GM04504 (cell line): ENCODE measurements at regions not wholly inside any gene's neighbourhood (a gene's known extent, or its start where the extent isn't known, plus 50 kb on each side); places are given as distances from the start of the nearest gene placed in this dataset.

Experiments
- DNase-seq: peaks from one replicate; pipeline ENCODE4 v3.0.0-alpha.2; 2012; ENCODE audit warnings: low read depth

GRCh38 chrX:22325096-22325495 is 52.4 kb downstream of the CBLL2 start:
- DNase-seq: no peak

DNA sequence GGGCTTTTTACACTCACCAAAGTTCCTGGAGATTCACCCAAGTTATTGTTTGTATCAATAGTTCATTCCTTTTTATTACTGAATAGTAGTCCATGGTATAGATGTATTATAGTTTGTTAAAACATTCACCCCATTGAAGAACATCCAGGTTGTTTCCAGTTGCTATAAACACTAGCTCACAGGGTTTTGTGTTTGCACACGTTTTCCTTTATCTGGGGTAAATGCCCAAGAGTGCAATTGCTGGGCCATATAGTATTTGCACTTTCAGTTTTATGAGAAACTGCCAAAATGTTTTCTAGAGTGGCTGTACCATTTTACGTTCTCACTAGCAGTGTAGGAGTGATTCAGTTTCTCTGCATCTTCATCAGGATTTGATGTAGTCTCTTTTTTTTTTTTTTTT is 57.1 kb downstream of the CBLL2 start:
- no peak for DNase-seq

- DNase-seq: no peak
Observed at GRCh38 chrX:22338740-22339139, 66.0 kb downstream of the CBLL2 start.

GRCh38 chrX:22339459-22339858 is 66.7 kb downstream of the CBLL2 start:
- no peak for DNase-seq

- no peak for DNase-seq
Observed at GRCh38 chrX:22340022-22340616, 67.4 kb downstream of the CBLL2 start.

DNA sequence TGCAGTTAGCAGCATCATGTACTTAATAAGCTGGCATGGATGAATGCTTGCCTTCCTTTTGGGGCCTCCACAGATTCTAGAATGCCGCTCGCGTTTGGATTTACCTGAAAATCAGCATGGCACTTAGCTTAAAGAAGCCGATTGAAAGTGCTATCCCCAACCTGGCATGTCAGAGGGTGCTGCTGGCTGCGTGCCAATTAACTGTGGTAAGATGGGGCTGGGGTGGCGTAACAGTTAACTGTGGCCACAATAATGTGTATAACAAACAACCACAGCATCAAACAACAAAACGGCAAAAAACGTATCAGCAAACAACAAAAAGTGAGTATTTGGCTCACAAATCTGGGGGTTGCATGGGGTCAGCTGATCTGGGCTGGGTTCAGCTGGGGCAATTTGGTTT is 70.5 kb downstream of the CBLL2 start:
- no peak for DNase-seq

GRCh38 chrX:22345884-22346283 is 73.2 kb downstream of the CBLL2 start:
- no peak for DNase-seq

DNA sequence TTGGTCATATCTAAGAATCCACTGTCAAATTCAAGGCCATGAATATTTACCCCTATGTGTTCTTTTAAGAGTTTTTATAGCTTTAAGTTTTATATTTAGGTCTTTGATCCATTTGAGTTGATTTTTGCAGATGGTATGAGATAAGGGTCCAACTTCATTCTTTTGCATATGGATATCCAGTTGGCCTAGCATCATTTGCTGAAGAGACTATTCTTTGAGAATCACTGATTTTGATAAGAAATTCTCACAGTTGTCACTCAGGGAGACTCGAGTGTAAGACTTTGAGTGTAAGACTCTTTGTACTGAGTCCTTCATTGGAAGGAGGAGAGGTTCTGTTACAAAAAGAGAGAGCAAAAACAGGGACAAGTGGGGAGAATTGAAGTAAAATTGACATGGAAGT is 74.8 kb downstream of the CBLL2 start:
- no peak for DNase-seq

- DNase-seq: no peak
Observed at GRCh38 chrX:22349116-22349515, 76.4 kb downstream of the CBLL2 start.

DNA sequence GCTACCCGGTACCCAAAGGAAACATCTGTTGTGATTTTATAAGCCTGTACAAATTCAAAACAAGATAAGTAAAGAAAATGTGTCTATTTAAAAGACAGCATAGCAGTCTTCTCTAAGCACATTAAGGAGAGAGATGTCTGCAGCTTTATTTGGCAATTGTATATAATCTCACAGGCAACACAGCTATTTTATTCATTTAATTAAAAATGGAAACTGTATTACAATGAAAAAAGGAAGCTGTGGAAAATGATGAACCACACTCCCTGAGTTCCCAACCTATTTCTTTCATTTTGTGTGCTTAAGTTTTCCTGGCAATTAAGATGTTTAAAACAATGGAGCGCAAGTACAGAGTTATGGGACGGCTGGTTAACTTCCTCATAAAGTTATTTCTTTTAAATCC is 78.4 kb downstream of the CBLL2 start:
- DNase-seq: no peak

GRCh38 chrX:22351966-22352365 is 79.3 kb downstream of the CBLL2 start:
- no peak for DNase-seq

GRCh38 chrX:22357621-22358020 is 84.9 kb downstream of the CBLL2 start:
- no peak for DNase-seq

GRCh38 chrX:22360129-22360528 is 87.4 kb downstream of the CBLL2 start:
- no peak for DNase-seq

DNA sequence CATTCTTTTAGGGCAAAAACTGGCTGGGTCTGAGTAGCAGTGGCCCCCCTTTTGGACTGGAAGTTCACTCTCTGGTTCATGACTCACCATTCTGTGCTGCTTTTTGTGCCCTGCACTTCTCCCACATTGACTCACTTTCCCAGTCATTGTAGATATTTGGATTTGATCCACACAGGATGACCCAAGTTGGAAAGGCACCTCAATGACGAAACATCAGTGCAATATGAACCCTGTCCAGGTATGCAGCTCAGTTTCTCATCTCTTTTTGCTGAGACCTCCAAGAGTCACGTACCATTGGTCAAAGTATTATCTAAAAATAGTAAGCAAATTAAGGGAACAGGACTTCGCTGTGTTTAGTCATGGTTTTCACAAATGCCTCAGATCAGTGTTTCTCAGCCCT is 92.7 kb downstream of the CBLL2 start:
- DNase-seq: peak; percentile 24

DNA sequence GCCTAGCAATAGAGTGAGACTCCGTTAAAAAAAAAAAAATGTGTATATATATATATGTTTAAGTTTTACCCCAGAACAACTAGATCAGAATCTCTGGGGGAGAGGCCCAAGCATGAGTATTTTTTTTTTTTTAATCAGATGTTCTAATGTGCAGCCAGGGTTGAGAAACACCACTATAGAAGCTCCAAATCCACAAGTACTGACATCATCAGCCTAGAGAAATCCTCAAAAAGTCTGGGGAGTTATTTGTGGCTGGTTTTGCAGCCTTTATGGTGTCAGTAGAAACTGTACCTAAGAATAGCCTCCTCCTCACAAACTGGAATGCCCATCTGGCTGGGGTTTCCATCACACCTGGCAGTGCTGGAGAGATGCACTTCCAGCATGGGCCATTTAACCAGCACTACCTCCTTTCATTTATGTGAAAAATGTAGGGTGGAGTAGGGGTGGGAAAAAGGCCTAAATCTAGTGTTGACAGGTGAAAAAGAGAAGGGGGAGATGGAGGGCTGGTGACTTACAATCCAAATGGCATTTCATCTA is 93.5 kb downstream of the CBLL2 start:
- no peak for DNase-seq

DNA sequence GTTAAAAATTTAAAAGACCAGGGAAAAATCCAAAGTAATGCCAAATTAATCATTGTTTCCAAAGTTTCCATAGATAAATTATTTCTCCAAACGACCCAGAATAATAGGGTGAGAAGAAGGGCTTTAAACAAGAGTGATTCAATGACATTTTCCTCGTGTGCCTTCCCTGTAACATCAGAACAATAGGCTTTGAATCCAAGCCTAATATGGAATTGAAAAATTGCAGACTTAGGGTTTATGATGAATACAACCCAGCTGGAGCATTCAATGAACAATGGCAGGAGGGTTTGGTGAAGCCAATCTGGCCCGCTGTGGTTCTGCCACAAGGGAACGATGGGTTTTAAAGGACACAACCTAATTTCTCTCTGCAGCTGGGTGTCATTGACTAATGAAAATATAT is 94.2 kb downstream of the CBLL2 start:
- no peak for DNase-seq

GRCh38 chrX:22373094-22373493 is 100.4 kb downstream of the CBLL2 start:
- DNase-seq: no peak

DNA sequence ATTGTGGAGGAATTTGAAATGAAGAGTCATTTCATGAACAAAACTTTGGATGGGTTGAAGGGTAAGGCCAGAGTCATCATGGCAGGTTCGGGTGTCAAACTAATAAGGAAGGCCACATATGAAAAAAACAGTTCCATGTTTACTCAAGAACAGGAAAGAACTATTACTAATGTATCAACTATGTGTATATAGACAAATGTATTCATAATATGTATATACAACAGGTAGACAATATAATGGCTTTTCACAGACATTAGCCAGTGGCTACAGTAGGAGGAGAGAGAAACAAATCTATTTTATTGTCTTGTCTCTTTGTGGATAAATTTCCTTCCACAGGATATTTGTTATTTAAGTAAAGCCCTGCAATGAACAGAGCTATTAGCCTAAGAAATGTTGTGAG is 101.1 kb downstream of the CBLL2 start:
- DNase-seq: no peak

- no peak for DNase-seq
Observed at GRCh38 chrX:22376369-22376768, 103.7 kb downstream of the CBLL2 start.

GRCh38 chrX:22378296-22378695 is 105.6 kb downstream of the CBLL2 start:
- no peak for DNase-seq

DNA sequence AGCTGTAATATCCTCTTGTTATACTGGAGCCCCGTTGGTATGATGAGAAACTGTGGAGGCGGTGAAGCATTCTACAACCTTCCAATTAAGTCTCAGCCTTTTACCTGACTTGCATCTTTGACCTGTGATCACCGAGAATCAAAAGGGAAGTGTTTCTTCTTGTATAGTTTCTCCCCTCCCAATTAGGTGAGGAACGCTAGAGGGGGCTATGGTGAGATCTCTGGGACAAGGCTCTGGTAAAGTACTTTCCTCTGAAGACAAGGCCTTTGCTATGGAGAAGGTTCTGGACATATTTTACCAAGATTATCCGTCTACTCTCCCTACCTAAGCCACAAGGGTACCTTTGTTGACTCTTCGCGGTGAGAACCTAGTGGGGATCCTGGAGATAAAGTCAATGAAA is 111.3 kb downstream of the CBLL2 start:
- no peak for DNase-seq

DNA sequence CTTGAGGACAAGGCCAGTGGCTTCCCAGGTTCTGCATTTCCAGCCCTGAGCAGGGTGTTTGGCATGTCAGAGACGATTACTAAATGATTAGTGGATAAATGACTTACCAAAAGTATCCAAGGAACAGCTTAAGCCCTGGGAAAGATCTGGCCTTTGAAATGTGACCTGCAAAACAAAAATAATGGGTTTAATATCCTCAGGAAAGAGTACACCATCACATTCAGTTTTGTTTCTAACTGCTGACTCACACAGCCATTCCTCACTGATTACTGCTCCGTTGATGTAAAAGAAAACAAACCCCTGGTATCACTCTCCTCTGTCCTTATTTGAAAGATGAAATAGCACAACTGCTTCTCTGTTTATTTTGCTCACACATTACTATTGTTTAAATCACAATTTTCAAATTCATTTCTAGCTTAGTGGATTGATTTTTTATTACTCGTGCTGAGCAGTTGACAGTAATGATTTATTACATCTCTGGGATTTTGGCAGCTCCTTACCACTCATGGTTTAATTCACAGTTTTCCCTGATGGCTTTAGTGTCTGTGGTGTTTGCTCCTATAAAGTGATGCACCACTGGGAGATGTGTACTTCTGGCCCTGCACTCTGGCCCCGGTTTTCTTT is 117.0 kb downstream of the CBLL2 start:
- DNase-seq: peak; percentile 43

DNA sequence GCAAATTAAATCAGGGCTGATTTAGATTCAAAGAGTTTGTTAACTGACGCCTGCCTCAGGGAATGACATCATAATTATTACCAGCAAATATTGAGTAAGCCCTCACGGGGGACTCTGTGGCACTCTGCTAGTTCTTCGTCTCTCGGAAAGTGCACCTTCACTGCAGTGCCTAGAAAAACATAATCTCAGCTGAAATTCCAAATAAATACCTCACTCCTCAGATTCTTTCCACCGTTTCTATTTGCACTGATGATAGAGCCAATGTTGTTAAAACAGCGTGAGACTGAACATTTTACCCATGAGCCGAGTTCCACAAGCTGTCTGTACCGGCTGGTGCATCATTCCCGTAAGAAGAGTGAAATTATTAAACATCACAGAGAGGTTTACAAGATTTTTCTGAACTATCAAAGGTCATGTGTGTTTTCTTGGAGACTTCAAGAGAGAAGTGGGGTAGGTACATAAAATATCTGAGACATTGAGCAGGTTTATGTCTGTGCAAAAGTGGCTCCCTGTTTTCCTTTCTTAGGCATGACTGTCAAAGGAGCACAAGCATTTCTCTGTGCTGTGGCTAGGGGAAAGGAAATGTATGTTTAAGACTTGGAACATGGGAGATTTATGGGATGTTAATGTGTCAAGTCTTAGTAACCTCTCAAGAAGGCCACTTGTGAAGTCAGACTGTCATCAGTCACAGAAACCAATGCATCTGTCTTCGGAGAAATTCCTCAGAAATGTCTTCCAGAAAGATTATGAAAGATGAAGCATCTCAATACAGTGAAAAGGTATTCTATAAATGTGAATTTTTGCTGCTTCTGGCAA is 119.6 kb downstream of the CBLL2 start:
- no peak for DNase-seq
